GM12864 (cell line): ENCODE measurements at regions not wholly inside any gene's neighbourhood (a gene's known extent, or its start where the extent isn't known, plus 50 kb on each side); places are given as distances from the start of the nearest gene placed in this dataset.

ENCODE experiments used
- DNase-seq: peaks from one replicate; pipeline ENCODE4 v3.0.0-alpha.2; 2011; ENCODE audit warnings: low read depth
- H3K4me3 ChIP-seq: 2 replicates; pipeline ENCODE4 v1.5.1; 2011; ENCODE audit warnings: mild to moderate bottlenecking, low read depth, low read length, control low read depth
- TF ChIP-seq, protein P1 (sequence below): IDR thresholded peaks from 2 replicates; pipeline ENCODE4 v1.5.1; 2011; ENCODE audit warnings: low read depth, mild to moderate bottlenecking, moderate library complexity, low read length, control low read depth, inconsistent platforms; ENCODE audit errors: missing control alignments

DNA sequence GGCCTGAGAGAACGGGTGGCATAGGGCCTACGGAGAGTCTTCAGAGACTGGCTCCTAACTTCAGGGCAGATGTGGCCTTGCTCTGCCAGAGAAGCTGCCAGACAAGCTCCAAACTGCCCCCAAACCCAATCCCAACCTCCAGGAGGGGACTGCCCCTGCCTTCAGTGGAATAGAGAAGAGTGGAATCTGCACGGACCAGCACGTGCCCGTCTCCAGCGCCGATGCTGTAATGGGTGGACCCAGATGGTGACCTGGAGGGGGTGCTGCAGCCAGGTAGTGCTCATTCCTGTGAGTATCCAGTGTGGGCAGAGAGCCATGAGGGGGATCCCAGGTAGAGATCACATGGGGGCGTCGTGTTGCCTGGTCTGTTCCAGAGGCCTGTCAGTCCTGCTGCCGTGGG, 73.2 kb upstream of the NKX1-1 start:
- H3K4me3 ChIP-seq = no peak overlapping the region
- DNase-seq = no peak
- TF ChIP-seq, protein P1, sequence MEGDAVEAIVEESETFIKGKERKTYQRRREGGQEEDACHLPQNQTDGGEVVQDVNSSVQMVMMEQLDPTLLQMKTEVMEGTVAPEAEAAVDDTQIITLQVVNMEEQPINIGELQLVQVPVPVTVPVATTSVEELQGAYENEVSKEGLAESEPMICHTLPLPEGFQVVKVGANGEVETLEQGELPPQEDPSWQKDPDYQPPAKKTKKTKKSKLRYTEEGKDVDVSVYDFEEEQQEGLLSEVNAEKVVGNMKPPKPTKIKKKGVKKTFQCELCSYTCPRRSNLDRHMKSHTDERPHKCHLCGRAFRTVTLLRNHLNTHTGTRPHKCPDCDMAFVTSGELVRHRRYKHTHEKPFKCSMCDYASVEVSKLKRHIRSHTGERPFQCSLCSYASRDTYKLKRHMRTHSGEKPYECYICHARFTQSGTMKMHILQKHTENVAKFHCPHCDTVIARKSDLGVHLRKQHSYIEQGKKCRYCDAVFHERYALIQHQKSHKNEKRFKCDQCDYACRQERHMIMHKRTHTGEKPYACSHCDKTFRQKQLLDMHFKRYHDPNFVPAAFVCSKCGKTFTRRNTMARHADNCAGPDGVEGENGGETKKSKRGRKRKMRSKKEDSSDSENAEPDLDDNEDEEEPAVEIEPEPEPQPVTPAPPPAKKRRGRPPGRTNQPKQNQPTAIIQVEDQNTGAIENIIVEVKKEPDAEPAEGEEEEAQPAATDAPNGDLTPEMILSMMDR = no peak

DNA sequence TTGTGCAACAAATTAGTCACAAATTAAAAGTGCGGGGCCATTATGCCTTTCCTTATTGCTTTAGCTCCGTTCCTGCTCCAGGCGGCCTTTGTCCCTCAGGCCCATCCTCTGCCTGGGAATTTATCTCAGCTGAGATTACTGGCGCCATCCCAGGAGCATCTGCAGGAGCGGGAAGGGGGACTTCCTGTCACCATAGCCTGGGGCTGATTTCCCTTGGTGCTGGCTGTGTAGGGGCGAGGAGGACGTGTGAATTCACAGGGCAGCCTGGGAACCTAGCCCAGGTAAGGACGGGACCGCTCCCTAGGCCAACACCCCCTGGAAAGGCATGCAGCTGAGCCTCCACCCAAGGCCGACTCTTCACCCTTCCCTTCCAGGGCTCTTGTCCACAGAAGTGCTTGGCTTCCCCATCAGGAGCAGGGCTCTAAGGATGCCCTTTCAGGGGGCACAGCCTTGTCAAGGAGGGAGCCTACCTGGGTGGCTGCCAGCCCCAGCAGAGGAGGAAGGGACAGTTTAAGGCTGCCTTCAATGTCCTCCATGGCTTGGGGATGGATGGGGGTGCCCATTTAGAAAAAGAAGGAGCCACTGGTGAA, 72.6 kb upstream of the NKX1-1 start:
- TF ChIP-seq, protein P1 = no peak
- no peak for DNase-seq
- H3K4me3 ChIP-seq = no peak overlapping the region

- DNase-seq = no peak
- H3K4me3 ChIP-seq = no peak overlapping the region
- TF ChIP-seq, protein P1 = no peak
Measured at GRCh38 chr4:1477045-1477840, 71.0 kb upstream of the NKX1-1 start.

GRCh38 chr4:1476140-1476513, 69.9 kb upstream of the NKX1-1 start:
- TF ChIP-seq, protein P1 = no peak
- no peak for DNase-seq
- no peak overlapping the region for H3K4me3 ChIP-seq

DNA sequence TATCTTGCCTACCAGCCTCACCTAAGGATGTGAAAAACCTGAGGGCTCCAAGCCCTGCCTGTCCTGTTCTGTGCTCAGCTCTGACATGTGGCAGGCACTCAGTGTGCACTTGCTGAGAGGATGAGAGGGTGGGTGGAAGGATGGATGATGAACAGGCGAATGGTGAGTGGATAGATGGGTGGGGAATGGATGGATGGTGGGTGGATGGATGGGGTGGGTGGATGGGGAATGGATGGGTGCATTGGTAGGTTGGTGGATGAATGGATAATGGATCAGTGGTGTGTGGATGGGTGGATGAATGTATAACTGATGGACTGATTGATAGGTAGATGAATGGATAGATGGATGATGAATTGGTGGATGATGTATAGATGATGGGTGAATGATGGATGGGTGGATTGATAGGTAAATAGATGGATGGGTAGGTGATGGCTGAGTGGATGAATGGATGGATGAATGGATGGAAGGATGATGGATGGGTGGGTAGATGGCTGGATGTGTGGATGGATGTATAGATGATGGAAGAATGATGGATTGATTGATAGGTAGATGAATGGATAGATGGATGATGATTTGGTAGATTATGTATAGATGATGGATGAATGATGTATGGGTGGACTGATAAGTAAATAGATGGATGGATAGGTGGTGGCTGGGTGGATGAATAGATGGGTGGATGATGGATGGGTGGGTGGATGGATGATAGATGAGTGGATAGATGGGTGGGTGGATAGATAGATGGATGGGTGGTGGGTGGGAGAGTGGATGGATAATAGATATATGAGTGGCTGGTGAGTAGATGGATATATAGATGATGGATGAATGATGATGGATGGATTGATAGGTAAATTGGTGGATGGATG, 69.3 kb upstream of the NKX1-1 start:
- H3K4me3 ChIP-seq = no peak overlapping the region
- no peak for DNase-seq
- TF ChIP-seq, protein P1 = no peak

DNA sequence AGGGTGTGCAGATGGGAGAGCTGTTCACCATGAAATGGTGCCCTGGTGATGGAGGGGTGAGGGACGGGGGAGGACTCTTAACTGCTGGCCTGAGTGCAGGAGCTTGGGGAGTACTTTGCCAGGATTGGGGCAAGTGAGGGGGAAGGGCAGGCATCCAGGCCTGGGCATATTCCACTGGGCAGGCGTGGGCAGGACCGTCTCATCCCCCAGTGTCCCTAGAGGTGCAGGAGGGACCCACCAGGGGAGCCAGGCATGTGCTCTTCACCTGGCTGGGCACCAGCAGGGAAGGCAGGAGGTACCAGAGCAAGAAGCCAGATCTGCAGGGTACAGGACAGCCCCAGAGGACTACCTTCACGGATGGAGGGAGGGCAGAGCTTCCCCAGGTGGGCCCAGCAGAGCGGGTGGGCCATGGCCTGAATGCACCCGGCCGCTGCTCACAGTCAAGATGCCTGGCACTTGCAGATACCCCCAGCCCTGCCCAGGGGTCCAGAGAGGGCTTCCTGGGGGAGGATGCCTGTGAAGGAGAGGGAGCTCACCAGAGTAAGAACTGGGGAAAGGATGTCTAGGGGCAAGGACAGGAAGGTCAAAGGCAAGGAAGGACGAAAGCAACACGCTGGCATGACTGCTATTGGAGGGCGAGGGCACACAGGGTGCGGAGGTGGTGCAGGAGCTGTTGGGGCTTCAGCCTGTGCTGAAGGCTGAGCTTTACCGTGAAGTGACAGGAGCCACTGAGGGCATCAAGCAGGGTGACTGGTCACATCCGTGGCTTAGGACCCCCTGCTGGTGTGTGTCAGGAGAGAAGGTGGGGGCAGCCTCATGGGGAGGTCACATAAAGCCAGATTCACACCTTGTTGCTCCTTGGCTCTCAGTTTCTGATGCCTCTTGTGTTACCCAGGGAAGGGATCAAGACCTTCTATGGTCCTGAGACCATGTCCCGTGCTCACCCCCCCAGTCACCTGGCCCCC, 68.2 kb upstream of the NKX1-1 start:
- TF ChIP-seq, protein P1 = no peak
- no peak for DNase-seq
- no peak overlapping the region for H3K4me3 ChIP-seq
